ENCODE measurements at regions not wholly inside any gene's neighbourhood (a gene's known extent, or its start where the extent isn't known, plus 50 kb on each side); places are given as distances from the start of the nearest gene placed in this dataset.

- TF ChIP-seq ARNT (IDR thresholded peaks at IDR 0.05) (no peak), ELF4 (IDR thresholded peaks at IDR 0.05) (no peak), TARDBP (IDR thresholded peaks at IDR 0.05) (no peak), LEF1 (IDR thresholded peaks at IDR 0.05; ENCODE audit: borderline replicate concordance) (no peak), BHLHE40 (IDR thresholded peaks at IDR 0.05; ENCODE audit: borderline replicate concordance) (no peak), ZNF384 (IDR thresholded peaks at IDR 0.05) (no peak), FOXA1 (IDR thresholded peaks at IDR 0.05) (no peak), FOXK2 (IDR thresholded peaks at IDR 0.05) (no peak), SP1 (IDR thresholded peaks at IDR 0.05) (no peak), PKNOX1 (IDR thresholded peaks at IDR 0.05) (peak; percentile 61), FOXM1 (IDR thresholded peaks at IDR 0.05; ENCODE audit: borderline replicate concordance) (no peak), SUZ12 (IDR thresholded peaks at IDR 0.05) (no peak), CTBP1 (IDR thresholded peaks at IDR 0.05; ENCODE audit: borderline replicate concordance) (no peak)
Measured at GRCh38 chr3:59545374-59545773, 495.5 kb upstream of the CFAP20DC start.
